ENCODE measurements at regions not wholly inside any gene's neighbourhood (a gene's known extent, or its start where the extent isn't known, plus 50 kb on each side); places are given as distances from the start of the nearest gene placed in this dataset.
"Not testable (repeated sequence)": the region's sequence is repeated elsewhere in the genome, so short reads cannot be mapped to it uniquely, and the experiment has no call there.

DNA sequence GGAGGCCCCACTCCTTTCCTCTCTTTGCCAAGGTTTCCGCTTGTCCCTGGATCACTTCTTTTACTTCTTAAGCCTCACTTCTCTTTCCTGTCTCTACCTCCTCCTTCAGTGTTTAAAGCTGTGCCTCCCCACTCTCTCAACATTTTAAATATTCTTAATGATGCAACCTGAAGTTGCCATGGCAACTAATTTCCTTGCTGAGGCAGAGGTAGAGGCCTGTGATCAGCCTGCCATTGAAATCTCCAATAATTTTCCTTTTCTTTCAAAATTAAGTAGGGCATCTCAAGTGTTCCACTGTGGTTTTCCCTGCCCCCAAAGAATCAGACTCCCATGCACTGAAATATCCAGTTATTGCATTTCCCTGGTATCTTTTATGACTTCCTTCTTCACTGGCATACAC is 108.6 kb upstream of the VRK1 start:
- no peak for DNase-seq

DNA sequence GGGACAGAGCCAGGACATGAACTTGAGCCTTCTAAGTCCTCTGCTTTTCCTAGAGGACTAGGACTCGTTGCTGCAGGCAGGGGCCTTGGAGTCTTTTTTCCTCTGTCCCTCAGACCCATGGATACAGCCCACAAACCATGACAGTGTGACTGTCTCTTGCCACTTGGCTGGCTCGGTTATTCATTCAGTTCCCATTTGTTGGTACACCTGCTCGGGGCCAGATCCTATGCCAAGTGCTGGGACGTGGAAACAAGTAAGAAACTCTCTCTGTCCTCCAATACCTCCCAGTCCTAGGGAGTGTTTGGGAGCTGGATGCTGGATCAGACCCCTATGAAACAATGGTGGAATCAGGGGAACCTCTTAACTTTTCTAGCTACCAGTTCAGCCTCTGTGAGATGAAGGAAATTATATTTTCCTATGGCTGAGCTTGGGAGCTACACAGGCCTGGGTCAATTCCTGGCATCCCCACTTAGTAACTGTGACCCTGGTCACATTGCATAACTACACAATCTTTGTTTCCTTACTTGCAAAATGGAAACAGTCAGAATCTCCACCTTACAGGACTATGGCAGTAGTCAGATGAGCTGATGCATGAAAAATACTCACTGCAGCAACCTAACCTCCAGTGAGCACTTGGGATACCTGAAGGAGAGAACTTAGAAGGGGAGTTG is 106.3 kb upstream of the VRK1 start:
- no peak for DNase-seq

DNA sequence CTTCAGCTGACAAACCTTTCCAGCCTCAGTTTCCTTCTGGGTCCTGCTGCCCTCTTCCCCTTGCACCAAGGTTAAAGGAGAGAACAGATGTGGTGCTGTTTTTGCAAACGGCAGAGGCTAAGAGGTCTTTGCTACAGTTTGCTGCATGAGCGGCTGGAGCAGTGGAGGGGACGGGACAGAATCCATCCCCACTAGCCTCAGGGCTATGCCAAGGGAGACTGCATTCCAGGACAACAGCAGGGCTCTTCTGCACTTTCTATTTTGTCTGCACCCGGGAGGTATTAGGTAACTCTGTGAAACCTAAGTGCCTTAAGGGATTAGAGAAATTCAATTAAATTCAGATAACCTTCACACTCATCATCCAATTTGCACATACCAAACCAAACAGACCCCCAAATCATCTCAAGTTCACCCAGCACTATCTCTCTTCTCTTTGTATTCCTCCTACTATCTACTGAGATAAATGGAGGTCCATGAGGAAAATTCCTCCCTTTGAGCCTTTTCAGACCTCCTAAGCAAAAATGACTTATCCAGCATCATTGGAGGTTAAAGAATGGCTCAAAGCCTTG is 103.8 kb upstream of the VRK1 start:
- DNase-seq: no peak

DNA sequence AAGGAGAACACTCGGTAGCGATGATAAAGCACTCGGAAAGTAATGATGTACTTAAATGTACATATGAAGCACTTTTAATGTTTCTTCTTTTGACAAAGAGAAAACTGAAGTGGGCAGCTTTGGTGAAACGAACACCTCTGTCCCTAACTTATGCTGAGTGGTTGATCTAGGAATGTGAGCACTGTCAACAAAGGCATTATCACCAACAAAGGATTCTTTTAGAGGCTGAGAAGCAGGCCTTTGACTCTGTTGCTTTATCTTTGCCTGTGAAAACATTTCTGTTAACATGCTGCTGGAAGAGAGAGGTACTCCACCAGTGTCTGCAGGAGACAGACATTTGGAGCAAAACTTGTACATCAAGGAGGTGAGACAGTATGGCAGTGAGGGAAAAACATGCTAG is 103.2 kb upstream of the VRK1 start:
- DNase-seq: no peak

DNA sequence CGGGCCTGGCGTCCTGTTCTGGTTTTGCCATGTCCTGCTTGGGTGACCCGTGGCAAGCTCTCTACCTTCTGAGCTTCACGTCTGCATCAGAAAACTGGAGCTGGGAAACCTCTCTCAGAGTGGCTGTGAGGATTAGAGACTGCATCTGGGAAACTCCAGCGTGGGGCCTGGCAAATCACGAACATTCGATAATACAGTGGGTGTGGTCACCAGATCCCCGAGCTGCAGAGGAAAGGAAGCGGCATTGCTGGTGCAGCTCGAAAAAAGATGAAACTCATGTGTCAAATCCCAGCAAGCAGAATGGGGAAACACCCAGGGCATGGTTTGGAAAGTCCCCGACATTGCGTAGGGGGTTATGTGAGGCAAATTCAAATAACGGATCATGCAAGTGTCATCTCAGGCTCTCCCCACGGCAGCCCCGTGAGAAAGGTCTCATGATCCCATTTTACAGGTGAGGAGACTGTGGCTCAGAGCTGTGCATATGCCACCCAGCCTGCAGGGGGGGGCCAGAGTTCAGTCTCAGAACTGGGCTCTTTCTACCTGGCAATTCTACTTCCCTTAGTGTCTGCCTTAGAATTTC is 98.1 kb upstream of the VRK1 start:
- DNase-seq: no peak

DNA sequence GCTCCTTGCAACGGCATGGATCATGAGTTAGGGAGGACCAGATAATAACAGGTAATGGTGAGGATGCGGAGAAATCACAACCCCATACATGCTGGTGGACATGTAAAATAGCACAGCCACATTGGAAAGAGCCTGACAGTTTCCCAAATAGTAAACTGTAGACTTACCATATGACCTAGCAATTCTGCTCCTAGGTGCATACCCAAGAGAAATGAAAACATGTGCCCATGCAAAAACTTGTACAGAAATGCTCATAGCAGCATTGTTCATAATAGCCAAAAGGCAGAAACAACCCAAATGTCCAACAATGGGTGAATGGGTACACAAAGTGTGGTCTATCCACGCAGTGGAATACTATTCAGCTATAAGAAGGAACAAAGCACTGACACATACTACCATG is 97.5 kb upstream of the VRK1 start:
- no peak for DNase-seq

DNA sequence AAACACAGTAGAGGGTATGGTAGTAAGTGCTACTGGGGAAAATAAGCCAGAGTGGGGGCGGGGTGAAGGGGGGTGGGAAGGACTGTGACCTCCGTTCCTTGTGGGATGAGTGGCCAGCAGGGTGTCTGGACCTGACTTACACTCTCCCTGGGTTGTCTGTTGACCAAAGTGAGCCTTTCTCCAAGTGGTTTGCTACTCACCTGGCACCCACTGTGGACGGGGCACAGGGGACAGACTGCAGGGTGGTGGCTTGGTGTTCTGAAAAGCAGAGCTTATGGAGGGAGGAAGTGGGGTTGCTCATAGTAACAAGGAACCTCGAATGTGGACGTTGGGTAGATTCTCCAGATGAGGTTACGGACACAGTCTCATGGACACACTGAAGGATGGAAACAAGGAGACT is 94.4 kb upstream of the VRK1 start:
- no peak for DNase-seq

DNA sequence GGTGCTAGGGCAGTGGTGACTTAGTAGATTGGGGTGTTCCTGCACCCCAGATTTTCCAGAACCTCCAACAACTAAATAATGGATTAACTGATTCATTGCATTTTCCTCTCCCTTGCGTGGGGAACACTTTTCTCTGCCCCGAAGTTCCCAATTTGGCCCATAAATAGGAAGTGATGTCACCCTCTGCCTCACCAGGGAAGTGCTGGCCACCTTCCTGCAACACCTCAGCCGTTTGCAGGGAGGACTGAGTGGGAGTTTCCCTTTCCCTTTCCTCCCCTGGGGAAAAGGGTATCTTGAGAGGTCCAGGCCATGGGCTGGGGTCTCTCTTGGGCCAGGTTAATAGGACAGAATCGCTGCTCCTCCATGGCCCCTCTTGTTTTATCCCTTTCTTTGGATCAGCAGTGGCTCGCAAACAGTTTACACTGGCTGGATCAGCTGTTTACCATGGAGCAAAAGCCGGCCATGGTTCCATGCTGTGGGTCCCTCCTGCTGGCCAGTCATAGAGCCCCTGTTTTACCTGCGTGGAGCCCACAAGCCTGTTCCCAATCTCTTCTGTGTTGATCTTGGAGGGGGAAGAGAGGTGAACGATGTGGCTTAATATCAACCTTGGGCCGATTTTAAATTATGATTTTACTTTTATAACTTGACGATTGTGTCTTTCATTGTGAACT is 91.6 kb upstream of the VRK1 start:
- no peak for DNase-seq

DNA sequence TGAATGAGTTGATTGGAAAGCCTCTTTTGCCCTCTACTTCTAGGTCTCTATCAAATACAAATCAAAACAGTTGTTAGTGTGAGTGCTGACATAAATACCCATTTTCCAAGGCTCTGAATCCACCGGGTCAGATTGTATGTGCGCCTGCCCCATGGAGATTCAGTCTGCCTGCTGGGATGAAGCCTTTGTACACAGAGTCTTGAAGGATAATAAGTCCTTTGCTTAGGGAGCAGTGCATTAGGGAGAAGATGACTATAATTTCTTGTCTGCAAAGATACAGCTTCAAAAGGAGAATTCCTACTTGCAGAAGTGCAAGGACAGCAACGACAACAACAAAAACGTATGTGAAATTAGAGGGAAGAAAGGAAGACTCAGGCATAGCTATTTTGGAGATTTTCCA is 90.3 kb upstream of the VRK1 start:
- no peak for DNase-seq

DNA sequence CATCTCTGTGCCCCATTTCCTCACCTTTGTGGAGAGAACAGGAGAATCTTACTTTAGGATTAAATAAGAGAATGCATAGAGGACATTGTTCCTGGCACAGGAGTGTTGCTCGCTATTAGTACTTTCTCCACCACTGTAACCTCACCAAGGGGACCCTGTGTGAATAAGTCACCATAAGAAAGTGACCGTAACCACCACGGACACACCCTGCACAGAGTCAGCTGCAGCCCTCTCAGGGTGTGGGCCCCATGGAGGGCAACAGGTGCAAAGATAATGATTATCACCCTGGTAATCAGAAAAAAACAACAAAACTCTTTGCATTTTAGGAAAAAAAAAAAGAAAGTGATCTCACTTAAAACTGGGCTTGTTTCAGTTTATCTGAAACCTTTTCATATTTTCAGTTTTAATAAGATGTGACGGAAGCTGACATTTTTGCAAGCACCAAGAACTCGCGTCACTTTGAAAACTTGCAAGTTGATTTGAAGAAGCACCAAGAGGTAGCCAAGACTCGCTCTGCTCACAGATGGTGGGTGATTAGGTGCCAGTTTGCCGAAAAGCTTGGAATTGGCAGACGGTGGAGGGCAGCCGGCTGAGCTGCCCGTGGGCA is 87.0 kb upstream of the VRK1 start:
- DNase-seq: no peak

DNA sequence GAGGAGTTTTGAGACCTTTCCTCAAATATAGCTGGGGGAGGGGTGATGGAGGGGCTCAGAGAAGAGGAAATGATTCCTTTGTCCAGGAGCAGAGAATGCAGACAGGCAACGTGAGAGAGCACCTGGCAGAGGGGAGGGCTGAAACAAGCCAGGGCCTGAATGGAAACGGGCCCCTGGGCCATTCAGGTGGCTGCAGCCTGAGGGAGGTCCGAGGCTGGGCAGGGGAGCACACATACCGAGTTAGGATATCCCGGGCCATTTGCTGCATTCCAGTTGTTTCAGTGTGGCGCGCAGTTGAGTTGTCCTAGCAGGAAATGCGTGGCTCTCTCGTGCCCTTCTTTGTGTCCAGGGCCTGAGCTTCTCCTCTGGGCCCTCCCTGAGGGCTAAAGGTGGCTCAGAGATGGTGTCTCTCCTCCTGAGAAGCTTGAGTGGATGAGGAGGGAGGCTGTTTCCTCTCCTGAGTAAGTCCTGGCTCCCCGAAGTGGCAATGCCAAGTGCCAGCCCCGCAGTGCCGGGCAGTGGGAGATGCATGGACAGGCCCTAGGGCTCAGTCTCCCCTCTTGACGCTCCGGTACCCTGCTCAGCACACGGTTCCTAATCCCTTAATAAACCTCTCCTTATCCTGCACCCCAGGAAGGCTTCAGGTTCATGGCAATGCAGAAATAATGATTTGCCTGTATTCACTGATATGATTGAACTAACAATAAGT is 85.5 kb upstream of the VRK1 start:
- DNase-seq: no peak

DNA sequence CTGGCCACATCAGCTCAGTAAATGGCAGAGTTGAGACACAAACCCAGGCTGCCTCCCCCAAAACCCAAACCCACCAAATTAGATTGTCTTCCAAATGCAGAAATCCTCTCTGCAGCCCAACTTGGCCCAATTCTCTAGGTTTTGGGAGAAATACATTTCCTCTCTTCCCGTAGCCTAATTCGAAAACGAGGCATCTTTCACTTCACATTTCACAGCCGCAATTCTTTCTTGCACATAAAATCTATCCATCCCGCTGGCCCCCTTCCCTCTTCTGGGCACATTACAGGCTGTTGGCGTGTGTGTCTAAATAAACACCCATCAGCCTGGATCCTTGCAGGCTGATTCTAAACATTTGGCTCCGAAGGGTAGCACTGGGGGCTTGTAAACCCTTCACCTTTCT is 83.8 kb upstream of the VRK1 start:
- peak; percentile 7 for DNase-seq

DNA sequence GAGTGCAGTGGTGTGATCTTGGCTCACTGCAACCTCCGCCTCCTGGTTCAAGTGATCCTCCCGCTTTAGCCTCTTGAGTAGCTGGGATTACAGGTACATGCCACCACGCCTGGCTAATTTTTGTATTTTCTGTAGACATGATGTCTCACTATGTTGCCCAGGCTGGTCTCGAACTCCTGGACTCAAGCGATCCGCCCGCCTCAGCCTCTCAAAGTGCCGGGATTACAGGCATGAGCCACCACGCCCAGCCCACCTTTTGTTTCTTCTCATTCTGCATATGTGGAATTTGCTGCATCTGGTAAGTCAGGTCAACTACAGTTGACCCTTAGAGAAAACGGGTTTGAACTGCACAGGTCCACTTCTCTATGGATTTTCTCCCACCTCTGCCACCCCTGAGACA is 82.6 kb upstream of the VRK1 start:
- not testable (repeated sequence) for DNase-seq

DNA sequence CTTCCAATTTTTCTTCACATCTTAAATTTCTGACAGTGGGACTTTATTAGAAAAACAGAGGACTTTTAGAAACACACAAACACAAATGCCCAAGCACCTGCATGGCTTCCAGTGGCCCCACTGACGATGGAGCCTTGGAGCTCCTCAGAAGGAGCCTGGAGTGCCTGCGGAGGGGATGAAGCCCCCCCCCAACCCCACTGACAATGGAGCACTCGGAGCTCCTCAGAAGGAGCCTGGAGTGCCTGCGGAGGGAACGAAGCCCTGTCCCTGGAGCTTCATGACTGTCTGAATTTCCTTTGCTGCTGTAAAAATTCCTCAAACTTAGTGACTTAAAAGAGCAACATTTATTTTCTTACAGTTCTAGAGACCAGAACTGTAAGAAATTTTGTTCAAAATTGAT is 80.1 kb upstream of the VRK1 start:
- no peak for DNase-seq

DNA sequence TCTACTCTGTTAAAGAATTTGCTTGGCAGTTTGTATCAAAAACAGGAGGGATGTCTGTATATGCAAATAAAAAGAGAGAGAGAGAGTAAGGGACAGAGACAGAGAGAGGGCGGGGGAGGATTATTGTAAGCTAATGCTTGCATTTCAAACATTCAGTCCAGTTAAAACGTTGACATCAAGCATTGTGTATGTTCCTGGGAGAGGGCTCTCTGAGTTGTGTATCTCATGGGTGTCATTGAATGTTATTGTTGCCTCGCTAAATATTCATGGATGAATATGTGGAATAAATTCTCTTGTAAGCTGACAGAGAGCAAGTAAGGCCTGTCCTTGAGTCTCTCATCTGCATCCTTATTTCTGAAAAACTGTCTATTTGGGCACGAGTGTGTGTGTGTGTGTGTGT is 78.8 kb upstream of the VRK1 start:
- DNase-seq: no peak

DNA sequence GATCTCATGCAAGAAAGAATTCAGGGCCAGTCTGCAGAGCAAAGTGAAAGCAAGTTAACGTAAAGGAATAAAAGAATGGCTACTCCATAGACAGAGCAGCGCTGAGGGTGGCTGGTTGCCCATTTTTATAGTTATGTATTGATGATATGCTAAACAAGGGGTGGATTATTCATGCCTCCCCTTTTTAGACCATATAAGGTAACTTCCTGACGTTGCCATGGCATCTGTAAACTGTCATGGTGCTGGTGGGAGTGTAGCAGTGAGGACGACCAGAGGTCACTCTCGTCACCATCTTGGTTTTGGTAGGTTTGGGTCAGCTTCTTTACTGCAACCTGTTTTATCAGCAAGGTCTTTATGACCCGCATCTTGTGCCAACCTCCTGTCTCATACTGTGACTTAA is 76.5 kb upstream of the VRK1 start:
- DNase-seq: not testable (repeated sequence)

DNA sequence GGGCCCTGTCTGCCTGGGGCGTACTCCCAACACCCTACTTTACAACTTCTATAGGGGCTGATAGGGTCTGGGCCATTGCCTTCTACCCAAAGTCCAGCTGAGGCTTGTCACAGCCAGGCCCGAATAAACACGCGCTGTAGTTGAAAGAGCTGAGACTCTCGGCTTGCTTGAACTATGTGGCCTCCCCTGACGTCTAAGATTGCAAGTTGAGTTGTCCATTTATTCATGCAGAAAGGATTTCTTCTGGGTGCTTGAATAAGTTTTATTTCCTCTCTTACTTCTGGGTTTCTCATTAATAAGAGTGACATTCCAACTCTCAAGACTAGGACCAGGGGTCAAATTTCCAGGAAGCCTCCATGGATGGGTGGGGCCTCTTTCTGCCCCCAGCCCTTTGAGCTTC is 74.4 kb upstream of the VRK1 start:
- no peak for DNase-seq

DNA sequence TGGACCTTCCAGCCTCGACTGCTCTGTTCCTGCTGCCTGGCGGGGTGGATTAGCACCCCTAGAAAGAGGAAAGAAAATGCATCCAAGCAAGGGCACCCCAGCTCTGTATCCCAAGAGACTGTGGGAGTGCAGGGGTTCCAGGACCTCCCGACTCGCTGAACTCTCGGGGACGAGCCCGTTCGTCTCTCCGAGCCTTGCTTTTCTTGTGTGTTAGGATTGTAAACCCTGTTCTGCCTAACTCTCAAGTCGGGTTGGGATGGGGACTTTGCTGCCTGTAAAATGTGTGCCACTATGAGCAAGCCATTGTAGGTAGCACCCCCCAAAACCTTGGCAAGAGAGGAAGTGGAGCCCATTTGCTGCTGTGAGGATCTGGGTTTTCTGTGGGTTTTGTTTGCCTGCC is 73.2 kb upstream of the VRK1 start:
- no peak for DNase-seq

DNA sequence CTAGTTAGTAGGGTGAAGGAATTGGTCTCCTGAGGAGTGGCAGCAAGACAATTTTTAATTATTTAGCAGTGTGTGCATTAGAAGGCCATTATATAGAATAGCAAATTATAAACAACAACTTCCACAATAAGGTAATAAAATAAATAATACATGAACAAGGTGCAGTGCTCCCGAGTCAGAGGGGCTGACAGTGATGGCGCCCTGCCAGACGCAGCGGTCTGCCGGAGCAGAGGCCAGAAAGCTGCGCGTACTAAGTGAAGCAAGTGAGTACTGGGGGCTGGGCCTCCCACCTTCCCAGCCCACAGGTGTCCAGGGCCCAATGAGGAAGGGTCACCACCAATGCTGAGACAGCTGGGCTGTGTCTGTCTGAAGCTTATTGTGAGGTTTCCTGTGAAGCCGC is 72.0 kb upstream of the VRK1 start:
- no peak for DNase-seq

DNA sequence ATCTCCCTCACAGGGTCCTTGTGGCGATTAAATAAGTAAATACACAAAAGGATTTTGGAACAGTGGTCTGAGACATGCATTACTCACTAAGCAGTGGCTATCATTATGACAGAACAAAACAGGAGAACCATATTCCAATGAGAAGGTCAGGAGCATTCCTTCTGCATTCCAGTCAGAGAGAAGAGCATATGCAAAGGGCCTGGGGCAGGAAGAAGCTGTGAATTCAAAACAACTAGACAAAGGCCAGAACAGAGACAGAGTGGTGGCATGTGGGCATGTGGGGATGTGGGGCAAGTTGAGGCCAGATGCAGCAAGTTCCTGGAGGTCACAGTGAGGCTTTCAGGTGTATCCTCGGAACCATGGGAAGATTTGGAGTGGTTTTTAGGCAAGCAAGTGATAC is 70.1 kb upstream of the VRK1 start:
- DNase-seq: no peak

DNA sequence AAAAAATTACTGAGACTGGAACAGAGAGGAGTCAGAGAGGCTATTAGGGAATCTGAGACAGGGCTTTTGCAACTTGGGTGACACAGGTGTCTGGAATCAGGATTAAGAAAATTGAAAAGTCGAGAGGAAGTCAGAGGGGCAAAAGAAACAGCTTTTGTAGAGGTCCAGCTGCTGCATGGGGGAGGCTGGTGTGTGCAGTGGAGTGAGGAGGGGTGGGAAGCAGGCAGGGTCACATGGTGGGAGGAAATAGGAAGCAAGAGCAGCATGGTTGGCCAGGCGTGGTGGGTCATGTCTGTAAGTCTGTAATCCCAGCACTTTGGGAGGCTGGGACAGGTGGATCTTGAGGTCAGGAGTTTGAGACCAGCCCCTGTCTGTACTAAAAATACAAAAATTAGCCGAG is 69.7 kb upstream of the VRK1 start:
- DNase-seq: no peak

DNA sequence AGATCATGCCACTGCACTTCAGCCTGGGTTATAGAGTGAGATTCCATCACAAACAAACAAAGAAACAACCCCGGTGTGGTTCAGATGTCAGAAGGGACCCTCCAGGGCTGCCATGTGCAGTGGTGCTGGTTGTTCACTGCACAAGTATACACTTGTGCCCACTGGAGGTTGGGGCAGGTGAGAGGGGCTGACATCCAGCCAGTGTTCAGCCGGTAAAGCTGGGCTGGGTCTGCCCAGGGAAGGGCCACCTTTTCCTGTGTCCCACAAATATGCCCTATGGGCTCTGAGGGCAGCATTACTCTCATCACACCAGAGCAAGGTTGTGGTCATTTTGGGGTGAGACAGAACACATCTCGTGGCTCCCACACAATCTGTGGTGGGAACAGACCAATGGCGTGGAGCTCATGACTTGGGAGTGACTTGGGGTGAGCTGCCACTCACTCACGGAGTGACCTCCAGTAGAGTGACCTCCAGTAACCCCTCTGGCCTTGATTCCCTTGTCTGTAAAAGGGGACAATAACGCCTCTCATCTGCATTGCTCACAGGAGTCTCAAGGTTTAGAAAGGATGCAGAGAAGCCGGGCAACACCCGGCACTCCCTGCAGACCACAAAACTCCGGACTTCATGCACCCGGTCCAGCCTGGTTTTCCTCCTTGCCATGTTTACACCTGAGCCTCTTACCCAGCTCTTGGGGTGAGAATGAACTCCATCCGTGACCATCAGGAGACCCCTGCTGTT is 69.0 kb upstream of the VRK1 start:
- no peak for DNase-seq

DNA sequence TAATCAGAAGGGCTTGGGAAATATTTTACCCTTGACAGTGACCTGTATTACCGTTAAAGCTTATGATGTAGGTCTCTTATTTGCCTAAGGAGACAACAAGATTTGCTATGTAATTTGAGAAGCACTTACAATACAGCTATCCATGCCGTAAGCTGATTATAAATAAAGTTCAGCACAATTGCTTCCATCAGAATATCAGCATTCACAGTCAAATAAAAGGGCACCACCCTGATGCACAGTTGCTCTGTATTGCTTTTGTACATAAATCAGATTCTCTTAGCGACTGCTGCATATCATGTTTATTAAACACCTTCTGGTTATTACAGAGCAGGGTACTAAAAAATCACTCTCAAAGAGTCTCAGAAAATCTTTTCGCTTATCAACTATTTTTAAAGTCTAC is 67.3 kb upstream of the VRK1 start:
- DNase-seq: no peak
